ENCODE measurements at regions not wholly inside any gene's neighbourhood (a gene's known extent, or its start where the extent isn't known, plus 50 kb on each side); places are given as distances from the start of the nearest gene placed in this dataset.

DNA sequence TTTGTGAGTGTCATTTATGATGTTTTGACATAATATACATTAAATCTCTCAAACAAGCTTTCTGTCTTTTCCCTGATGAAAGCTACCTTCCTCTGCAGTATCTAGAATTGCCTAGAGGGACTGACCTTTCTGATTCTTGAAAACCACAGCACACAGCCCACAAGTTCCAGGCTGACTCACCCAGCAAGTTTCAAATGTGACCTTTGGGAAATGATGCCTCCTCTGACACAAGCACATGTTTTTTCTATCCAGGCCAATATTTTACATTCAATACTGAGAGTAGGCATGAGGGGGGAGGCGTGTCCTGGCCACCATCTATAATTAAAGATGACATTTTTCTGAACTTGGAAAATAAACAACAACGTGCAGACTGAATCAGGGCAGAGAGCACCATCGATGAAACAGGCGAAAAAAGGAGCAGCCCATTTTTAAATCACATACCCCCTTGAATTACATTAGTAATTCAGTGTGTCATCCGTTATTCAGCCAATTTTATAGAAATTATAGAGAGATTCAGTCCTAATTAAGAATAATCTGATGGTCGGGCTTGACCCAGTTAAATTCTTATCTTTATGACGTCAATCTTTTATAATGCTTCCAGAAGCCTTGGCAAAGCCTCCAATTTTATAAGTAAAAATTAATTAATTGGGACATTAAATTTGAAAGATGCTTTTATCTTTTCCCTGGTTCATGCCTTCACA lies 292.6 kb upstream of the CDH11 start:
- TF ChIP-seq, protein P1, sequence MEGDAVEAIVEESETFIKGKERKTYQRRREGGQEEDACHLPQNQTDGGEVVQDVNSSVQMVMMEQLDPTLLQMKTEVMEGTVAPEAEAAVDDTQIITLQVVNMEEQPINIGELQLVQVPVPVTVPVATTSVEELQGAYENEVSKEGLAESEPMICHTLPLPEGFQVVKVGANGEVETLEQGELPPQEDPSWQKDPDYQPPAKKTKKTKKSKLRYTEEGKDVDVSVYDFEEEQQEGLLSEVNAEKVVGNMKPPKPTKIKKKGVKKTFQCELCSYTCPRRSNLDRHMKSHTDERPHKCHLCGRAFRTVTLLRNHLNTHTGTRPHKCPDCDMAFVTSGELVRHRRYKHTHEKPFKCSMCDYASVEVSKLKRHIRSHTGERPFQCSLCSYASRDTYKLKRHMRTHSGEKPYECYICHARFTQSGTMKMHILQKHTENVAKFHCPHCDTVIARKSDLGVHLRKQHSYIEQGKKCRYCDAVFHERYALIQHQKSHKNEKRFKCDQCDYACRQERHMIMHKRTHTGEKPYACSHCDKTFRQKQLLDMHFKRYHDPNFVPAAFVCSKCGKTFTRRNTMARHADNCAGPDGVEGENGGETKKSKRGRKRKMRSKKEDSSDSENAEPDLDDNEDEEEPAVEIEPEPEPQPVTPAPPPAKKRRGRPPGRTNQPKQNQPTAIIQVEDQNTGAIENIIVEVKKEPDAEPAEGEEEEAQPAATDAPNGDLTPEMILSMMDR (IDR thresholded peaks at IDR 0.05), result no peak
- TF ChIP-seq POLR2A (IDR thresholded peaks at IDR 0.05; ENCODE audit: low read depth) (no peak), POLR2AphosphoS5 (IDR thresholded peaks at IDR 0.05) (no peak), EP300 (IDR thresholded peaks at IDR 0.05) (no peak)
